ENCODE measurements at regions not wholly inside any gene's neighbourhood (a gene's known extent, or its start where the extent isn't known, plus 50 kb on each side); places are given as distances from the start of the nearest gene placed in this dataset.

GRCh38 chr2:155364766-155365165 lies 666.3 kb downstream of the KCNJ3 start:
- Histone ChIP-seq H3K9me3 (ENCODE audit: control insufficient read depth, low read depth, low read length) (no peaks in the 10 kb centered on the region), H2AFZ (ENCODE audit: low read length) (no peak overlapping the region), H3T11ph (ENCODE audit: low read length) (no peak overlapping the region), H4K20me1 (ENCODE audit: control insufficient read depth, insufficient read depth, insufficient read length) (no peaks in the 10 kb centered on the region), H3K27ac (ENCODE audit: insufficient read length, low read depth, low read length) (no peak overlapping the region), H2BK15ac (ENCODE audit: low read depth, low read length) (no peak overlapping the region), H3K79me1 (ENCODE audit: insufficient read depth, low read depth, low read length, poor library complexity, severe bottlenecking) (no peaks in the 10 kb centered on the region), H4K8ac (replicated peaks; ENCODE audit: insufficient read length, low read depth, low read length) (no peak overlapping the region), H3K4me1 (ENCODE audit: insufficient read depth, low read length) (no peaks in the 10 kb centered on the region), H3K27me3 (ENCODE audit: insufficient read depth, low read length) (no peaks in the 10 kb centered on the region), H3K23me2 (ENCODE audit: insufficient read length, low read depth, low read length, poor library complexity, severe bottlenecking) (no peaks in the 10 kb centered on the region), H2BK5ac (ENCODE audit: insufficient read length, low read length) (no peak overlapping the region), H3K18ac (ENCODE audit: insufficient read length, low read depth, low read length) (no peak overlapping the region), H2BK20ac (ENCODE audit: low read depth, low read length, poor library complexity, severe bottlenecking) (no peak overlapping the region), H4K5ac (ENCODE audit: insufficient read length, low read depth, low read length) (no peak overlapping the region), H2BK12ac (ENCODE audit: insufficient read length, low read depth, low read length) (no peak overlapping the region), H3K4ac (ENCODE audit: low read depth, low read length) (no peak overlapping the region), H4K91ac (ENCODE audit: insufficient read length, low read depth, low read length) (no peak overlapping the region), H2BK120ac (ENCODE audit: low read depth, low read length, poor library complexity, severe bottlenecking) (no peak overlapping the region), H3K23ac (ENCODE audit: insufficient read length, low read depth, low read length) (no peak overlapping the region), H3K9ac (ENCODE audit: extremely low read depth, insufficient read length, low read length) (no peak overlapping the region), H2AK5ac (ENCODE audit: insufficient read length, low read length) (no peak overlapping the region), H3K56ac (ENCODE audit: insufficient read length, low read depth, low read length) (no peak overlapping the region), H3K4me2 (ENCODE audit: insufficient read depth, insufficient read length, low read length) (no peak overlapping the region), H3K14ac (ENCODE audit: insufficient read depth, low read length) (no peak overlapping the region), H3K79me2 (ENCODE audit: insufficient read depth, low read length) (no peaks in the 10 kb centered on the region)
- Mint-ChIP-seq H3K27ac (no peak overlapping the region), H3K27me3 (ENCODE audit: low read depth) (no peaks in the 10 kb centered on the region), H3K4me3 (no peak overlapping the region), H3K4me1 (peaks cover 4% of the 10 kb centered on the region in 2 experiments; a peak in 2 of 4 replicates), H3K36me3 (ENCODE audit: insufficient read depth in 1 of 3, low read depth in 3 of 3) (no peaks in the 10 kb centered on the region), H3K9me3 (no peaks in the 10 kb centered on the region)
- WGBS (ENCODE audit: extremely low coverage, insufficient read length, low lambda C conversion rate): no CpG with 5 or more reads among the region's 3 CpGs
- no peak for TF ChIP-seq CTCF (conservative IDR thresholded peaks at IDR 0.05)
- no peak for DNase-seq

Data from H9 (cell line).